ENCODE measurements at regions not wholly inside any gene's neighbourhood (a gene's known extent, or its start where the extent isn't known, plus 50 kb on each side); places are given as distances from the start of the nearest gene placed in this dataset.

DNA sequence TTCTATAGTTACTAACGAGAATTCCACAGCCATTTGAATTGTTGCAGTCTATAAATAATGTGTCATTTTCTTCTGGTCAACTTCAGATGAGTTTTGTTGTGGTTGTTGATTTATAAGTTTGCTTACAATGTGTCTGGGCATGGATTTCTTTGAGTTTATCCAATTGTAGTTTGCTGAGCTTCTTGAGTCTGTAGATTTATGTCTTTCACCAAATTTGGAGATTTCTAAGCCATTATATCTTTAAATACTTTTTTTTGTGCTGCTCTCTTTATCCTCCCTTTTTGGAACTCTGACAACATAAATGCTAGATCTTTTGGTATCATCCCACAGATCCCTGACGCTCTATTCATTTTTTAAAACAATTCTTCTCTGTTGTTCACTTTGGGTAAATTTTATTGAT lies 63.2 kb upstream of the NDUFB4 start:
- Histone ChIP-seq H2AFZ (ENCODE audit: low read length) (no peak overlapping the region), H4K91ac (ENCODE audit: insufficient read length, low read depth, low read length) (no peak overlapping the region), H3K4ac (ENCODE audit: low read depth, low read length) (no peak overlapping the region), H3K79me2 (ENCODE audit: insufficient read depth, low read length) (no peaks in the 10 kb centered on the region), H2BK120ac (ENCODE audit: low read depth, low read length, poor library complexity, severe bottlenecking) (no peak overlapping the region), H2BK15ac (ENCODE audit: low read depth, low read length) (no peak overlapping the region), H3K56ac (ENCODE audit: insufficient read length, low read depth, low read length) (no peak overlapping the region), H3K9me3 (ENCODE audit: control insufficient read depth, low read depth, low read length) (no peaks in the 10 kb centered on the region), H3K4me2 (ENCODE audit: insufficient read depth, insufficient read length, low read length) (no peak overlapping the region), H3K27ac (ENCODE audit: insufficient read length, low read depth, low read length) (no peak overlapping the region), H3K23me2 (ENCODE audit: insufficient read length, low read depth, low read length, poor library complexity, severe bottlenecking) (no peaks in the 10 kb centered on the region), H4K8ac (replicated peaks; ENCODE audit: insufficient read length, low read depth, low read length) (no peak overlapping the region), H3T11ph (ENCODE audit: low read length) (no peak overlapping the region), H2BK20ac (ENCODE audit: low read depth, low read length, poor library complexity, severe bottlenecking) (no peak overlapping the region), H4K20me1 (ENCODE audit: control insufficient read depth, insufficient read depth, insufficient read length) (no peaks in the 10 kb centered on the region), H3K18ac (ENCODE audit: insufficient read length, low read depth, low read length) (no peak overlapping the region), H3K23ac (ENCODE audit: insufficient read length, low read depth, low read length) (no peak overlapping the region), H3K4me1 (ENCODE audit: insufficient read depth, low read length) (no peaks in the 10 kb centered on the region), H2BK12ac (ENCODE audit: insufficient read length, low read depth, low read length) (no peak overlapping the region), H4K5ac (ENCODE audit: insufficient read length, low read depth, low read length) (no peak overlapping the region), H2AK5ac (ENCODE audit: insufficient read length, low read length) (no peak overlapping the region), H2BK5ac (ENCODE audit: insufficient read length, low read length) (no peak overlapping the region), H3K27me3 (ENCODE audit: insufficient read depth, low read length) (no peaks in the 10 kb centered on the region), H3K9ac (ENCODE audit: extremely low read depth, insufficient read length, low read length) (no peak overlapping the region), H3K79me1 (ENCODE audit: insufficient read depth, low read depth, low read length, poor library complexity, severe bottlenecking) (no peaks in the 10 kb centered on the region), H3K14ac (ENCODE audit: insufficient read depth, low read length) (no peak overlapping the region)
- Mint-ChIP-seq H3K36me3 (ENCODE audit: insufficient read depth in 1 of 3, low read depth in 3 of 3) (peaks cover 0 to 8% (median 5%) of the 10 kb centered on the region in 3 experiments; a peak in 4 of 7 replicates), H3K27me3 (ENCODE audit: low read depth) (no peaks in the 10 kb centered on the region), H3K4me3 (no peak overlapping the region), H3K9me3 (peaks cover 12 to 18% of the 10 kb centered on the region in 2 experiments), H3K27ac (no peak overlapping the region), H3K4me1 (no peaks in the 10 kb centered on the region)
- TF ChIP-seq CTCF (conservative IDR thresholded peaks at IDR 0.05) = no peak
- DNase-seq = no peak
- WGBS (ENCODE audit: extremely low coverage, insufficient read length, low lambda C conversion rate) = no CpG with 5 or more reads among the region's 2 CpGs

Measured in H9 (cell line).